K562 (cell line): ENCODE measurements at regions not wholly inside any gene's neighbourhood (a gene's known extent, or its start where the extent isn't known, plus 50 kb on each side); places are given as distances from the start of the nearest gene placed in this dataset.
A peak's percentile ranks its signal among the peaks of the same experiment; 100 is the strongest.

ENCODE experiments used
- AFF4 ChIP-seq: sonication (generic); formaldehyde crosslinking; IDR thresholded peaks from 2 replicates; pipeline ENCODE4 v1.8.0; 2023; ENCODE audit warnings: mild to moderate bottlenecking, missing genetic modification reagents
- ASH1L ChIP-seq: fragments of 450-650 bp; IDR thresholded peaks from 2 replicates; pipeline ENCODE4 v1.6.1; 2018; ENCODE audit warnings: borderline replicate concordance, mild to moderate bottlenecking, low read depth; ENCODE audit not compliant: partially characterized antibody
- CEBPB ChIP-seq: fragments of 450-650 bp; IDR thresholded peaks from 2 replicates; pipeline ENCODE4 v1.6.1; 2016; ENCODE audit warnings: missing genetic modification characterization, missing compliant biosample characterization
- EZH2 ChIP-seq: IDR thresholded peaks from 2 replicates; pipeline ENCODE4 v1.6.1; 2012; ENCODE audit warnings: low read depth, mild to moderate bottlenecking, inconsistent platforms, low read length, borderline replicate concordance
- NR2F6 ChIP-seq: fragments of 450-650 bp; formaldehyde crosslinking; IDR thresholded peaks from 2 replicates; pipeline ENCODE4 v1.4.0; 2020; ENCODE audit warnings: mild to moderate bottlenecking
- PHF20 ChIP-seq: fragments of 450-650 bp; IDR thresholded peaks from 2 replicates; pipeline ENCODE4 v1.6.1; 2018; ENCODE audit not compliant: partially characterized antibody
- SIRT6 ChIP-seq: IDR thresholded peaks from one replicate; pipeline ENCODE4 v1.6.1; 2012; ENCODE audit warnings: low read depth, mild to moderate bottlenecking, control low read depth, inconsistent platforms, low read length, moderate library complexity
- SP1 ChIP-seq: sonication (generic); formaldehyde crosslinking; IDR thresholded peaks from 2 replicates; pipeline ENCODE4 v1.8.1; 2022; ENCODE audit warnings: mild to moderate bottlenecking, missing genetic modification reagents
- TF ChIP-seq, protein P1 (sequence below): sonication (generic); formaldehyde crosslinking; IDR thresholded peaks from 2 replicates; pipeline ENCODE4 v1.8.1; 2023; ENCODE audit warnings: mild to moderate bottlenecking, missing genetic modification reagents

- TF ChIP-seq, protein P1, sequence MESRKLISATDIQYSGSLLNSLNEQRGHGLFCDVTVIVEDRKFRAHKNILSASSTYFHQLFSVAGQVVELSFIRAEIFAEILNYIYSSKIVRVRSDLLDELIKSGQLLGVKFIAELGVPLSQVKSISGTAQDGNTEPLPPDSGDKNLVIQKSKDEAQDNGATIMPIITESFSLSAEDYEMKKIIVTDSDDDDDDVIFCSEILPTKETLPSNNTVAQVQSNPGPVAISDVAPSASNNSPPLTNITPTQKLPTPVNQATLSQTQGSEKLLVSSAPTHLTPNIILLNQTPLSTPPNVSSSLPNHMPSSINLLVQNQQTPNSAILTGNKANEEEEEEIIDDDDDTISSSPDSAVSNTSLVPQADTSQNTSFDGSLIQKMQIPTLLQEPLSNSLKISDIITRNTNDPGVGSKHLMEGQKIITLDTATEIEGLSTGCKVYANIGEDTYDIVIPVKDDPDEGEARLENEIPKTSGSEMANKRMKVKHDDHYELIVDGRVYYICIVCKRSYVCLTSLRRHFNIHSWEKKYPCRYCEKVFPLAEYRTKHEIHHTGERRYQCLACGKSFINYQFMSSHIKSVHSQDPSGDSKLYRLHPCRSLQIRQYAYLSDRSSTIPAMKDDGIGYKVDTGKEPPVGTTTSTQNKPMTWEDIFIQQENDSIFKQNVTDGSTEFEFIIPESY (CRISPR knock-in tag), result no peak
- TF ChIP-seq PHF20 (no peak), CEBPB (tag) (peak; percentile 99), SIRT6 (no peak), SP1 (no peak), EZH2 (no peak), ASH1L (no peak), AFF4 (no peak), NR2F6 (CRISPR knock-in tag) (no peak)
Observed at GRCh38 chr12:116406529-116406928, 129.0 kb upstream of the MED13L start (continued).
